ENCODE measurements at regions not wholly inside any gene's neighbourhood (a gene's known extent, or its start where the extent isn't known, plus 50 kb on each side); places are given as distances from the start of the nearest gene placed in this dataset.

DNA sequence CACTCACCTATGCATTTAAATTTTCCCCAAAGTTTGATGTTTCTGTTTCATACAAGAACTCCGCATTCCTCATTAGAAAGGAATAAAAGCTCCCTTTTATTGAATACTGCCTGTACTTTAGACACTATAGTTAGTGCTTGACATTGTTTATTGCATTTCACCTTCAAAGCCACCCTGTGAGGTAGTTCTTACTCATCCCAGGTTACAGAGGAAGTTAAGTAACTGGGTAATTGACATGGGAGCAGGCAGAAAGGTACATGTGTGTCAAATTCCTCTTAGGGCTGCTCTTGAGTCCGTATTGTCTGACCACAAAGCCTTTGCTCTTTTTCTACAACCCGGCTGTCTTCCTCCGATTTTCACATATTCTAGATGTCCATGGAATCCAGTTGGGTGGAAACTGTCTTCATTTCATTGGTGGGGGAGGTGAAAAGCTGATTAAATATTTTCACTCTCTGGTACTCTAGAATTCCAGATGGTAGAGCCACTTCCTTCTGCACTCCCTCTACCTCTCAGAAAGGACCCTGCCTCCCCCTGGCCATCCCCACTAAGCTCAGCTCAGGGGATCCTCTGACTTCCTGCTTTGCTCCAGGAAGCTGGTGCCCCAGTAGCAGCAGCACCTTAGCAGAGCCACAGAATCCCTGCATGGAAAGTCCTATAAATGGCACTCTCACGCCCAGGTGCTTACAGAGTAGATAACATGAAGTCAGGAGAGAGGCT lies 319.2 kb downstream of the LRATD1 start:
- TF ChIP-seq POLR2AphosphoS5 (IDR thresholded peaks at IDR 0.05; ENCODE audit: low read depth, low read length), result no peak
- TF ChIP-seq POLR2A (IDR thresholded peaks at IDR 0.05; ENCODE audit: low read depth, low read length), result no peak
- no peak for TF ChIP-seq TAF1 (IDR thresholded peaks at IDR 0.05; ENCODE audit: borderline replicate concordance, low read depth, low read length)
- DNase-seq (ENCODE audit: insufficient read length), result no peak
- no peak for FAIRE-seq

DNA sequence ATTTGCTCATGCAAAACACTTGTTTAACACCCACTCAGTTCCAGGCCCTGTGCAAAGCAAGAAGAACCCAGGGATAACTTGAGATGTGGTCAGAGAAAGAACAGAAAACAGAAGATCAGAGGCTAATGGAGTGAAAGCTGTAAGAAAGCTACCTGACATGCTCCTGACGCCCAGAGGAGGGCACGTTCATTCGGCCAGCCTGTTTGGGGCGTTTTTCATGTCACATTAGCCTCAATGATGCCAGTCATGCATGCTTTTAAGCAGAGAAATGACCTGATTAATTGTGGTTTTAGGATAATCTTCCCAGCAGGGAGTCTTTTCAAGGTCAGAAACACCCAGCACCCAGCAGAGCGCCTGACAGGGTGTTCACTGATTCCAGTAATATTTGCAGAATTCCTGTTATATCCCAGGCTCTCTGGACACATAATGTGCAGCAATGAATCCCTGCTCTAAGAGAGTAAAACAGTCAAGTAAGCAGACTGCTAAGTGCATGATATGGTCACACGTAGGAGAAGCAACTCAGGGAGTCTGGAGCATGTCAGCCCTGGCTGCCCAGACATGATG lies 320.0 kb downstream of the LRATD1 start:
- no peak for FAIRE-seq
- TF ChIP-seq POLR2AphosphoS5 (IDR thresholded peaks at IDR 0.05; ENCODE audit: low read depth, low read length), result no peak
- TF ChIP-seq POLR2A (IDR thresholded peaks at IDR 0.05; ENCODE audit: low read depth, low read length), result no peak
- no peak for TF ChIP-seq TAF1 (IDR thresholded peaks at IDR 0.05; ENCODE audit: borderline replicate concordance, low read depth, low read length)

DNA sequence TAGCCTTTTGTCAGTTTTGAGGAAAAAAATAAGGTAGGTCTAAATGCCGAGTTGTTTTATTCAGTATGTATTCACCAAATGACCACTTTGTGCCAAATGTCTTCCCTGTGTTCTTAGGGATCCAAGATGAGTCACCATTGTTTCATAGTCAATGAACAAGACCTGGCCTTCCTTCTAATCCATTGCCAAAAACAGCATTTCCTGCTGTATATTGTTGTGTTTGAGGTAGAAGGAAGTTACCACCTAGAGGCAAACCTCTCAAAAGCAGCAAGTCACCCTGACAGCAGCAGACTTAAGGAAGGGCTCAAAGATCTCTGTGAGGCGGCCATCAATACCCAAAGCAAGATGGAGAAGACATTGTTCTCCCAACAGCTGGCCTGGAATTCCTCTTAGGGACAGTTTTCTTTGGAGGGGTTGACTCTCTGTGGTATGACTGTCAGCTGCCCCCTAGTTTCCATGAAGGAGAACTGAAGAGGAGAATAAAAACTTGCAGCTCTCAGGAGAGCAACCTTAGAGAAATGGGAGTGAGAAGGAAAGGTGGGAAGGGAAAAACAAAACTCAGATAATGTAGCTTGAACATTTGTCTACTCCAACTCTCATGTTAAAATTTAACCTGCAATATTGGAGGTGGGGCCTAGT lies 328.3 kb downstream of the LRATD1 start:
- no peak for FAIRE-seq
- no peak for TF ChIP-seq POLR2AphosphoS5 (IDR thresholded peaks at IDR 0.05; ENCODE audit: low read depth, low read length)

More for the DNA sequence above, 320.0 kb downstream of the LRATD1 start:
- no peak for DNase-seq (ENCODE audit: insufficient read length)

DNA sequence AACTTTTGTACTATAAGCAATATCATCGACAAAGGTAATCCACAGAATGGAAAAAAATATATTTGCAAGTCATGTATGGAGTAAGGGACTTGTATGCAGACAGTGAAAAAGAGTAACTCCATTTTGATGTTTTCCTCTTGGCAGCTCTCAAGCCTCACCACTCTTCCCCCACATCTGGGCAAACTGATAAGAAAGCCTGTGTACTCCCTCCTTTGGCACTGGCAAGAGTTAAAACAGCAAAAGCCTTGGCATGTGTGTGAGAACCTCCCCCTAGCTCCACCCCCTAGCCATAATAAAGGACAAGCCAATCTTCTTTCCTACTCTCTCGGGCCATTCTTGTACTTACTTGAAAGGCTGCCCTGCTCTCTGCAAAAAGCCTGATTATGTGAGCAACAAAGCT lies 335.2 kb downstream of the LRATD1 start:
- TF ChIP-seq POLR2A (IDR thresholded peaks at IDR 0.05; ENCODE audit: low read depth, low read length) (no peak), TAF1 (IDR thresholded peaks at IDR 0.05; ENCODE audit: borderline replicate concordance, low read depth, low read length) (no peak), POLR2AphosphoS5 (IDR thresholded peaks at IDR 0.05; ENCODE audit: low read depth, low read length) (no peak)
- DNase-seq (ENCODE audit: insufficient read length) (no peak), FAIRE-seq (no peak)

More for the DNA sequence above, 328.3 kb downstream of the LRATD1 start:
- no peak for DNase-seq (ENCODE audit: insufficient read length)

DNA sequence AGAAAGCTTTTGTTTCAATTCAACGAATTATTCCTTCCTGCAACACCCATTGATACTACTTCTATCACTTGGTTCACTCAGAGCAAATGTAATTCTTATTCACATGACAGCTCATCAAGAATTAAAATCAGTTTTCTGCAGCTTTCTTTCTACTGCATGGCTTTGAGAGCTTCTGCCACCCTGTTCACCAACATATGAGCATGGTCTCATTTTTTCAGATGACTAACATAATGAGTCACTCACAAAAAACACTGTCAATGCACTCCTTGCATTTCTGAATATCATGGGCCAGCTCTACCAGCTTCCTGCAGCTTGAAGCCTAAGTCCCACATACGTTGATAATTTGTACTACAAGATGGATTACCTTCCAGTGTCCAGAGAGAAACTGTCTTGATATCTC lies 342.9 kb downstream of the LRATD1 start:
- FAIRE-seq (no peak), DNase-seq (ENCODE audit: insufficient read length) (no peak)
- TF ChIP-seq TAF1 (IDR thresholded peaks at IDR 0.05; ENCODE audit: borderline replicate concordance, low read depth, low read length) (no peak), POLR2A (IDR thresholded peaks at IDR 0.05; ENCODE audit: low read depth, low read length) (no peak), POLR2AphosphoS5 (IDR thresholded peaks at IDR 0.05; ENCODE audit: low read depth, low read length) (no peak)

DNA sequence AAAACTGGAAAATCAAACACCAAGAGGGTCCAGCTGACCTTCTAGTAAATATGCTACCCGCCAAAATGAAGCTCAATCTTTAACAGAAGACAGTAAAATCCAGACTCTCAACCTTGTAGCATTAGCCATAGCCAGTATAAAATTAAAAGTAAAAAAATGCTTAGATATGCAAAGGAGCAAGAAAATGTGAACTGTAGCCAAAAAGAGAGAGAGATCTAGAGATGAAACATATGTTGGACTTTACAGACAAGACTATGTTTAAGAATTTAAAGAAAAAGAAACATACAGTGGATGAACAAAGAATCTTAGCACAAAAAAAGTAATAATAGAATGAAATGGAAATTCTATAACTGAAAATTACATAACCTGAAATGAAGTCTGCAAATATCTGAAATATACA lies 344.5 kb downstream of the LRATD1 start:
- DNase-seq (ENCODE audit: insufficient read length) (no peak), FAIRE-seq (no peak)
- TF ChIP-seq POLR2AphosphoS5 (IDR thresholded peaks at IDR 0.05; ENCODE audit: low read depth, low read length) (no peak), TAF1 (IDR thresholded peaks at IDR 0.05; ENCODE audit: borderline replicate concordance, low read depth, low read length) (no peak), POLR2A (IDR thresholded peaks at IDR 0.05; ENCODE audit: low read depth, low read length) (no peak)

DNA sequence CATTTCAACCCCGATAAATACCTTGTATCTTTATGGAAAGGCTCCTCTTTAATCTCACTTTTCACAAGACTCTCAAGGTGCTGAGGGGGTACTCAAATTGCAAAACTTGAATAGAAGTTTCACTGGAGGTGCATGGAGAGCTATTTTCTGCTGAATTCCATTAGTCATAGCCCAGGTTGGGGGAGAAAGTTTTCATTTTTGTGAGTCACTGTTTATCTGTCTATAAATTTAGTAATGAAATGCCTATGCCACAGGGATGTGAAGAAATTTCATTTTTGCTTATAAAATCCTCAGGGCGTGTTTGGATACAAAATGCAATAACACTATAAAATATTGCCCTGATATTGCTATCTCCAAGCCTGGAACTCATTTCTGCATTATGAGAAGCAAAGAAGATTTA lies 346.3 kb downstream of the LRATD1 start:
- FAIRE-seq, result no peak
- TF ChIP-seq TAF1 (IDR thresholded peaks at IDR 0.05; ENCODE audit: borderline replicate concordance, low read depth, low read length) (no peak), POLR2A (IDR thresholded peaks at IDR 0.05; ENCODE audit: low read depth, low read length) (no peak), POLR2AphosphoS5 (IDR thresholded peaks at IDR 0.05; ENCODE audit: low read depth, low read length) (no peak)
- DNase-seq (ENCODE audit: insufficient read length), result no peak

DNA sequence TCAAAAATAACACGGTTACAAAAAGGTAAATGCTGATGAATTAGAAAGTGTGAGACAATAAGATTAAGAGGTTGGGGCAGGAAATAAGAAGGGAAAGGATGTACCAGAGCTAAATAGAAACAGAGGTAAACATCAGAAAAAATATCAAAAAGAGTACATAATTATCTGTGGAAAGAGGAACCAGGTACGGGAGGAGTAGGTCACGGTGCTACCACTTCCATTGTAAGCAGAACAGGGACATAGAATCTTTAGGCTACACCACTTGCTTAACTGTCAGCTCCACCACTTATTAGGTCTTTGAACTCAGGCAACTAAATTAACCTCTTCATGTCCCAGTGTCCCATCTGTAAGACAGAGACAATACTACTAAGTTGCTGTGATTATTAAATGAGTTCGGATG lies 350.3 kb downstream of the LRATD1 start:
- FAIRE-seq (no peak), DNase-seq (ENCODE audit: insufficient read length) (no peak)
- TF ChIP-seq TAF1 (IDR thresholded peaks at IDR 0.05; ENCODE audit: borderline replicate concordance, low read depth, low read length) (no peak), POLR2AphosphoS5 (IDR thresholded peaks at IDR 0.05; ENCODE audit: low read depth, low read length) (no peak), POLR2A (IDR thresholded peaks at IDR 0.05; ENCODE audit: low read depth, low read length) (no peak)

DNA sequence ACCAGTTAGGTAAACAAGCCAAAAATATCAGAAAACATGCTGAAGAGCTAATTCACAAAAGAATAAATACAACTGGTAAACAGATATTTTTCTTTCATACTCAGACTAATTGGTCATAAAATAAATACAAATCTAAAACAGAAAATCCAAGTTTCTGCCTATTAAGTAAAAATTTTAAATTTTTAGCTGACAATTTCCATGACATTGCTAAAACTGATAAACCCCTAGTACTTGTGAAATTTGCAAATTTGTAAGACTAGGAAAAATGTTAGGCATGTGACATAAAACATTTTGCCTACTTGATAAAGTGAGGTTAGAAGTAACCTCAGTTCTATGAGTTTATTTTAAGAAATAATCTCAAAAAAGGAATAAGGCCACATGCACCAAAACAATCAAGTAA lies 356.1 kb downstream of the LRATD1 start:
- no peak for TF ChIP-seq TAF1 (IDR thresholded peaks at IDR 0.05; ENCODE audit: borderline replicate concordance, low read depth, low read length)
- TF ChIP-seq POLR2A (IDR thresholded peaks at IDR 0.05; ENCODE audit: low read depth, low read length), result no peak
- TF ChIP-seq POLR2AphosphoS5 (IDR thresholded peaks at IDR 0.05; ENCODE audit: low read depth, low read length), result no peak
- FAIRE-seq, result no peak
- DNase-seq (ENCODE audit: insufficient read length), result no peak

DNA sequence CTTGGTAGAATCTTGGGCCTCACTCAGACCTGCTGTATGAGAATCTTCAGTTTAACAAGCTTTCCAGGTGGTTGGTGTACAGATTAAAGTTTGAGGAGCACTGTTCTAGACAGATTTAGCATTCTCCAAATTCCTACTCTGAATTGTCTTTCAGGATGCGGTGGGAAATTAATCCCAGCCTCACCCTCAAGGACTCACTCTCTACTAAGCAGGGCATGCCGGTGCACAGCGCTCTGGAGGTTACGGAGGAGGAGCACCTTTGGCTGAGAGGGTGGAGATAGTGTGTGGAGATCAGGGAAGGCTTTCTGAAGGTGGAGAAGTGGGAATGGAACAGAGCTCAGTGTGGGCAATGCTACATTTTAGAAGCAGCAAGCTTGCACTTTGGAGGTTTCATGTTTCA lies 359.2 kb downstream of the LRATD1 start:
- FAIRE-seq (no peak), DNase-seq (ENCODE audit: insufficient read length) (no peak)
- no peak for TF ChIP-seq POLR2A (IDR thresholded peaks at IDR 0.05; ENCODE audit: low read depth, low read length)
- no peak for TF ChIP-seq TAF1 (IDR thresholded peaks at IDR 0.05; ENCODE audit: borderline replicate concordance, low read depth, low read length)
- no peak for TF ChIP-seq POLR2AphosphoS5 (IDR thresholded peaks at IDR 0.05; ENCODE audit: low read depth, low read length)

DNA sequence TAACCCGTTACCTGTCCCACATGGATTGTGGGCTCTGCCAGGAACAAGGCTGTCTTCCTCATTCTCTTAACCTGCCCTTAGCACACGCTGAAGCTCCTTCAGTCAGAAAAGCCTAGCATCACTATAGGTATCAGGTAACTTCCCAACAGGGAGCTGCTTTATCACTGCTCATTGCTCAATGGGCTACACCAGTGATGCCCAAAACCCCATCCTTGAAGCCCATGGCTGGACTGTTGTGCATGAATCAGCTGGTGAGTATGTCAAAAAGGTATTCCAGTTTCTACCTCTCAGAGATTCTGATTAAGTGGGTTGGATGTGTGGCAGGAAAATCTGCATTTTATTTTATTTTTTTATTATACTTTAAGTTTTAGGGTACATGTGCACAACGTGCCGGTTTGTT lies 362.2 kb downstream of the LRATD1 start:
- DNase-seq (ENCODE audit: insufficient read length) (no peak), FAIRE-seq (no peak)
- TF ChIP-seq POLR2AphosphoS5 (IDR thresholded peaks at IDR 0.05; ENCODE audit: low read depth, low read length), result no peak
- no peak for TF ChIP-seq POLR2A (IDR thresholded peaks at IDR 0.05; ENCODE audit: low read depth, low read length)
- no peak for TF ChIP-seq TAF1 (IDR thresholded peaks at IDR 0.05; ENCODE audit: borderline replicate concordance, low read depth, low read length)

Measured in GM12892 (cell line).